ENCODE measurements at regions not wholly inside any gene's neighbourhood (a gene's known extent, or its start where the extent isn't known, plus 50 kb on each side); places are given as distances from the start of the nearest gene placed in this dataset.

- no peak for DNase-seq (ENCODE audit: low read depth in 2 of 2)
Measured at GRCh38 chr1:193525917-193526710, 339.7 kb upstream of the B3GALT2 start.

GRCh38 chr1:193525411-193525810 is 339.0 kb upstream of the B3GALT2 start:
- DNase-seq (ENCODE audit: low read depth in 2 of 2), result no peak

GRCh38 chr1:193524616-193525015 is 338.2 kb upstream of the B3GALT2 start:
- DNase-seq (ENCODE audit: low read depth in 2 of 2), result no peak

- no peak for DNase-seq (ENCODE audit: low read depth in 2 of 2)
Measured at GRCh38 chr1:193524021-193524420, 337.6 kb upstream of the B3GALT2 start.

- DNase-seq (ENCODE audit: low read depth in 2 of 2), result no peak
Measured at GRCh38 chr1:193520472-193520871, 334.1 kb upstream of the B3GALT2 start.

GRCh38 chr1:193519922-193520321 is 333.5 kb upstream of the B3GALT2 start:
- no peak for DNase-seq (ENCODE audit: low read depth in 2 of 2)

- no peak for DNase-seq (ENCODE audit: low read depth in 2 of 2)
Measured at GRCh38 chr1:193516755-193517388, 330.5 kb upstream of the B3GALT2 start.

- no peak for DNase-seq (ENCODE audit: low read depth in 2 of 2)
Measured at GRCh38 chr1:193514397-193514796, 328.0 kb upstream of the B3GALT2 start.

GRCh38 chr1:193513032-193513431 is 326.6 kb upstream of the B3GALT2 start:
- DNase-seq (ENCODE audit: low read depth in 2 of 2), result no peak

GRCh38 chr1:193504920-193505319 is 318.5 kb upstream of the B3GALT2 start:
- DNase-seq (ENCODE audit: low read depth in 2 of 2), result no peak

- no peak for DNase-seq (ENCODE audit: low read depth in 2 of 2)
Measured at GRCh38 chr1:193498088-193498655, 311.8 kb upstream of the B3GALT2 start.

GRCh38 chr1:193494368-193494767 is 308.0 kb upstream of the B3GALT2 start:
- DNase-seq (ENCODE audit: low read depth in 2 of 2), result no peak

- DNase-seq (ENCODE audit: low read depth in 2 of 2), result no peak
Measured at GRCh38 chr1:193489191-193489590, 302.8 kb upstream of the B3GALT2 start.

GRCh38 chr1:193487722-193488121 is 301.3 kb upstream of the B3GALT2 start:
- no peak for DNase-seq (ENCODE audit: low read depth in 2 of 2)

GRCh38 chr1:193486671-193487229 is 300.3 kb upstream of the B3GALT2 start:
- DNase-seq (ENCODE audit: low read depth in 2 of 2), result no peak

- DNase-seq (ENCODE audit: low read depth in 2 of 2), result no peak
Measured at GRCh38 chr1:193480755-193481154, 294.3 kb upstream of the B3GALT2 start.

GRCh38 chr1:193479187-193479586 is 292.8 kb upstream of the B3GALT2 start:
- DNase-seq (ENCODE audit: low read depth in 2 of 2), result no peak

GRCh38 chr1:193476748-193477147 is 290.3 kb upstream of the B3GALT2 start:
- no peak for DNase-seq (ENCODE audit: low read depth in 2 of 2)

GRCh38 chr1:193473932-193474331 is 287.5 kb upstream of the B3GALT2 start:
- no peak for DNase-seq (ENCODE audit: low read depth in 2 of 2)

GRCh38 chr1:193472838-193473398 is 286.5 kb upstream of the B3GALT2 start:
- DNase-seq (ENCODE audit: low read depth in 2 of 2), result no peak

GRCh38 chr1:193472430-193472829 is 286.0 kb upstream of the B3GALT2 start:
- DNase-seq (ENCODE audit: low read depth in 2 of 2), result no peak

GRCh38 chr1:193471981-193472380 is 285.6 kb upstream of the B3GALT2 start:
- no peak for DNase-seq (ENCODE audit: low read depth in 2 of 2)
